ENCODE measurements at regions not wholly inside any gene's neighbourhood (a gene's known extent, or its start where the extent isn't known, plus 50 kb on each side); places are given as distances from the start of the nearest gene placed in this dataset.

DNA sequence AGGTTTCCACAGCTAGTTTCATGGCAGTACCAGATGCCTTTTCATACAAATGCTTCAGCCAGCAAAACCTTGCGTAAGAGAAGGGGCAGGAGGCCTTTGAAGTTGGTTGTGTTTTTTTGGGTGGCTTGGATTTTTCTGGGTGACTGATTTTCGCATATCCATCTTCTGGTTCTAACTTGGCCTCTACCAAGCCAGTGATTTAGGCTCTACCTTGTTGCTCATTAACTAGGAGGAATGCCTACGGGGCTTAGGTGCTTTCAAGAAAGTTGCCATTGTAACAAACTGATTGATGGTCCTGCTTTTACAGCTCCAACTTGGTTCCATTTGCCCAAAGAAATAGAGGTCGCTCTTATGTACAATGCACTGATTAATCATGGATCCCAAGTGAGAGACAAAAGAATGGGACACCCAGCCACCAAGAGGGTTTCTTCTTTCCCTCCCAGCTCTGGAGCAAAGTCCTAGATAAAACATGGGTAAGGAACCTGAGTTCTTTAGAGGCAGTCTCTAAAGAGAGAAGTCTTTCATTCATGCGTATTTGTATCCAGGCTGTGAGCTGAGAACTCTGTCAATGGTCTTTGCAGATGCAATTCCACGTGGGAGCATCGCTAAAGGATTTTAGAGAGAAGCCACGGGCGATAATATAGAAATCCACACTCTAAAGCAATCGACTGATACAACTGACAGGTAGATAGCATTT is 92.1 kb upstream of the FGFR2 start:
- 90 to 91% (median 91%) methylated on average over 10 of the region's 10 CpGs for WGBS, 3 donors
- H3K27me3 ChIP-seq, result no peaks in the 10 kb centered on the region
- H3K4me1 ChIP-seq (ENCODE audit: insufficient read depth), result no peaks in the 10 kb centered on the region
- no peaks in the 10 kb centered on the region for H3K36me3 ChIP-seq
- H3K27ac ChIP-seq, result no peak overlapping the region
- no peak overlapping the region for H3K4me3 ChIP-seq
- no peak for DNase-seq
- TF ChIP-seq CTCF (IDR thresholded peaks at IDR 0.05), result no peak
- TF ChIP-seq POLR2A (IDR thresholded peaks at IDR 0.05), result no peak
- TF ChIP-seq EP300 (IDR thresholded peaks at IDR 0.05), result no peak
- no peaks in the 10 kb centered on the region for H3K9me3 ChIP-seq
- intact Hi-C loops (cut with DNase I), result no loop called here

DNA sequence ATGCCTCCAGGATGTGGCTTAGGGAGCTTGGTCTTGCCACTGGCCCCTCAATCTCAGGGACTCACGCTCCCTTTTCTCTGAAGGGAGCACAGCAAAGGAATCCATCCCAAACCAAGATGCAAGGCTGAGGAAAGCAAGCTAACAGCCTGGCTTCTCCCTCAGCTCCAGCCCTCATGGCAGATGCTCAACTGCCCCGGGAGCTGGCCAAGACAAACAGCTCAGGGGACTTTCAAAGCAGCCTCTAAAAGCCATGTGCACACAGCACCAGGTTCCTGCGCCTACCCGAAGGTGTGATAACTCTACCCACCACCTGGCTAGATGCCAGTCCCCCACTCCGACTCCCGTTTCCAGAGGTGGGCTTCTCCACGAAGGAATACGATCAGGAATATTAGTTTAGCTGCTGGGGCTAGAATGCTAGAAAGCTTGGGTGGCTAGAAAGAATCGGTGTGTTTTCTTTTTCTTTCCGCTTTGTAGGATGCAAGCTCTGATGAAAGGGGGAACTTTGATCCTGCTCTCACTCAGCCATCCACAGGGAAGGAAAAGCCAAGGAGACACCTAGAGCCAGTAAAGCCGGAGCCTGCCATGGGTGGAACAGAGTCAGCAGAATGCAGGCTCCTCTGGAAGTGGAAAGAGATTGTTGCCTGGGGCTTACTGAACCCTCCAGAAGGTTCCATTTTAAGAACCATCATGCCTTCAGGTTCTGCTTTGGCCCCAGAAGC is 89.0 kb upstream of the FGFR2 start:
- H3K4me3 ChIP-seq, result no peak overlapping the region
- no peaks in the 10 kb centered on the region for H3K27me3 ChIP-seq
- H3K36me3 ChIP-seq, result no peaks in the 10 kb centered on the region
- H3K9me3 ChIP-seq, result no peaks in the 10 kb centered on the region
- H3K4me1 ChIP-seq (ENCODE audit: insufficient read depth), result no peaks in the 10 kb centered on the region
- 60 to 66% (median 60%) methylated on average over 11 of the region's 11 CpGs for WGBS, 3 donors
- H3K27ac ChIP-seq, result no peak overlapping the region
- intact Hi-C loops (cut with DNase I), result no loop called here
- no peak for DNase-seq
- TF ChIP-seq CTCF (IDR thresholded peaks at IDR 0.05), result no peak
- no peak for TF ChIP-seq EP300 (IDR thresholded peaks at IDR 0.05)
- no peak for TF ChIP-seq POLR2A (IDR thresholded peaks at IDR 0.05)

- Histone ChIP-seq H3K27ac (no peak overlapping the region), H3K4me3 (no peak overlapping the region), H3K36me3 (no peaks in the 10 kb centered on the region), H3K9me3 (no peaks in the 10 kb centered on the region), H3K27me3 (no peaks in the 10 kb centered on the region), H3K4me1 (ENCODE audit: insufficient read depth) (no peaks in the 10 kb centered on the region)
- intact Hi-C loops (cut with DNase I), result no loop called here
- DNase-seq, result no peak
- WGBS, 3 donors, result 86 to 92% (median 88%) methylated on average over 8 of the region's 8 CpGs
- TF ChIP-seq EP300 (IDR thresholded peaks at IDR 0.05) (no peak), POLR2A (IDR thresholded peaks at IDR 0.05) (no peak), CTCF (IDR thresholded peaks at IDR 0.05) (no peak)
These were observed 86.0 kb upstream of the FGFR2 start for GRCh38 chr10:121684276-121684675.

DNA sequence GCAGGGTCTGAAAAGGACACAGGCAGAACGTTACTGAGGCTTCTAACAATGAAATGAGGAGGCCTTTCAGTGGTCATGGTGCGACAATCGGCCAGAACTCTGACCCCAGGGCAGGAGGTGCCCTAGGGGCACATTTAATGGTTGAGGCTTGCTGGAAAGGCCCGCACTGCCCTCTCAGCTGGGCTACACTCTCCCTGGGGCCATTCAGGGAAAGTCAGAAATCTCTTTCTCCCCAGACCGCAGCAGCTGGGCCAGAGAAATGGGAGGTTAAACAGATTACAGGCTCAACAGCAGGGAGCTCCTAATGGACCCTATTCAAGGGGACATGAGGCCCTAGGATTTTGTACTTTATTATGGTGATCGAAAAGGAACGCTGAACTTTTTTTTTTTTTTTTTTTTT is 85.6 kb upstream of the FGFR2 start:
- H3K4me3 ChIP-seq, result no peak overlapping the region
- H3K27me3 ChIP-seq, result no peaks in the 10 kb centered on the region
- no peak for TF ChIP-seq CTCF (IDR thresholded peaks at IDR 0.05)
- TF ChIP-seq EP300 (IDR thresholded peaks at IDR 0.05), result no peak
- no peak for TF ChIP-seq POLR2A (IDR thresholded peaks at IDR 0.05)
- H3K27ac ChIP-seq, result no peak overlapping the region
- no peaks in the 10 kb centered on the region for H3K4me1 ChIP-seq (ENCODE audit: insufficient read depth)
- DNase-seq, result no peak
- H3K9me3 ChIP-seq, result no peaks in the 10 kb centered on the region
- intact Hi-C loops (cut with DNase I), result no loop called here
- H3K36me3 ChIP-seq, result no peaks in the 10 kb centered on the region
- WGBS, 3 donors, result 88 to 90% (median 89%) methylated on average over 7 of the region's 7 CpGs

Measured in ovary (tissue), 7 donors.